K562 (cell line): ENCODE measurements at regions not wholly inside any gene's neighbourhood (a gene's known extent, or its start where the extent isn't known, plus 50 kb on each side); places are given as distances from the start of the nearest gene placed in this dataset.

Source experiments
- ATAC-seq: fragments of 200-7000 bp; cut with Tn5 transposase; 3 replicates; pipeline ENCODE4 v1.9.1; 2020; ENCODE audit warnings: moderate library complexity
- BruUV-seq: library from RNA; stranded (reverse); fragments of 400-500 nt; replicated peaks from 2 replicates; lab custom pipeline; 2021; lab: Mats Ljungman, UMichigan
- CTCF ChIA-PET: fragments of 300-600 bp; formaldehyde crosslinking; extraction: SDS; loops from one replicate; lab custom pipeline; 2021; ENCODE audit warnings: low intra/inter-chr PET ratio; lab: Yijun Ruan, JAX
- POLR2A ChIA-PET: fragments of 300-600, 350-650 bp; sonication (Branson Sonifier 250); formaldehyde crosslinking; extraction: SDS; loops from one replicate; lab custom pipeline; 2021; ENCODE audit warnings: antibody characterized with exemption, inconsistent platforms; lab: Yijun Ruan, JAX
- DNase-seq, 4 experiments: peaks; one replicate each; pipeline versions ENCODE4 v3.0.0 to v3.0.0-alpha.2; 2011 to 2018; ENCODE audit warnings: low spot score in 3 of 4, mixed read lengths in 3 of 4; ENCODE audit errors: extremely low read depth in 1 of 4
- FAIRE-seq: peaks from 2 replicates; lab custom pipeline; 2011; peaks lifted over from hg19 to GRCh38; lab: Jason Lieb, UNC
- H2AFZ ChIP-seq: 2 replicates; pipeline ENCODE4 v1.6.0; 2011; ENCODE audit warnings: low read depth, low read length, control low read depth, inconsistent platforms
- H3K27ac ChIP-seq: fragments of 200-600 bp; 3 replicates; pipeline ENCODE4 v1.8.0; 2011; ENCODE audit warnings: low read depth, mild to moderate bottlenecking, control low read depth, inconsistent platforms, low read length, moderate library complexity, mixed read lengths; ENCODE audit errors: extremely low read depth
- H3K27me3 ChIP-seq, 2 experiments: fragments of 300-600 bp in 1 of 2; 2 replicates in 1 of 2; 3 replicates in 1 of 2; pipeline versions ENCODE4 v1.6.0 to v1.8.0; 2011; ENCODE audit warnings: inconsistent platforms in 2 of 2, low read length in 2 of 2, mild to moderate bottlenecking in 1 of 2, mixed read lengths in 1 of 2, moderate library complexity in 1 of 2; ENCODE audit not compliant: control insufficient read depth in 2 of 2, insufficient read depth in 2 of 2
- H3K36me3 ChIP-seq: fragments of 300-600 bp; 3 replicates; pipeline ENCODE4 v1.8.0; 2011; ENCODE audit warnings: mild to moderate bottlenecking, low read length, inconsistent platforms; ENCODE audit not compliant: control insufficient read depth, insufficient read depth
- H3K4me1 ChIP-seq, 2 experiments: fragments of 200-600 bp in 1 of 2; replicated peaks in 1 of 2; 2 replicates in 1 of 2; 3 replicates in 1 of 2; pipeline versions ENCODE4 v1.5.1 to v1.8.0; 2011; ENCODE audit warnings: inconsistent platforms in 2 of 2, low read length in 2 of 2, mild to moderate bottlenecking in 1 of 2, mixed read lengths in 1 of 2, moderate library complexity in 1 of 2; ENCODE audit not compliant: control insufficient read depth in 2 of 2, insufficient read depth in 2 of 2
- H3K4me2 ChIP-seq: 2 replicates; pipeline ENCODE4 v1.6.1; 2011; ENCODE audit warnings: low read length, control low read depth, inconsistent platforms, mixed read lengths; ENCODE audit not compliant: insufficient read depth
- H3K4me3 ChIP-seq: fragments of 200-600 bp; sonication (generic), shearing (Covaris generic); 2 replicates; pipeline ENCODE4 v1.5.1; 2016; ENCODE audit warnings: control low read depth, inconsistent platforms
- H3K79me2 ChIP-seq: fragments of 200-600 bp; 3 replicates; pipeline ENCODE4 v1.8.0; 2011; ENCODE audit warnings: low read length, inconsistent platforms; ENCODE audit not compliant: control insufficient read depth, insufficient read depth
- H3K9ac ChIP-seq, 2 experiments: 2 replicates each; pipeline versions ENCODE4 v1.6.0 to v1.6.1; 2011; ENCODE audit warnings: low read depth in 2 of 2, low read length in 2 of 2, control low read depth in 1 of 2, inconsistent platforms in 1 of 2, mild to moderate bottlenecking in 1 of 2, mixed read lengths in 1 of 2; ENCODE audit not compliant: insufficient read depth in 1 of 2
- H3K9me1 ChIP-seq: one replicate; pipeline ENCODE4 v1.6.0; 2011; ENCODE audit warnings: inconsistent platforms, mild to moderate bottlenecking, low read length, moderate library complexity; ENCODE audit not compliant: control insufficient read depth, insufficient read depth
- H3K9me3 ChIP-seq: replicated peaks from 2 replicates; pipeline ENCODE4 v1.5.1; 2011; ENCODE audit warnings: low read depth, low read length, inconsistent platforms; ENCODE audit not compliant: control insufficient read depth, insufficient read depth
- H4K20me1 ChIP-seq: replicated peaks from 2 replicates; pipeline ENCODE4 v1.6.1; 2011; ENCODE audit warnings: low read length, inconsistent platforms, mixed read lengths; ENCODE audit not compliant: control insufficient read depth, insufficient read depth
- CREB5 ChIP-seq: fragments of 250-450 bp; sonication (Bioruptor Pico); IDR thresholded peaks from 2 replicates; pipeline ENCODE4 v1.5.0; 2020; ENCODE audit warnings: mild to moderate bottlenecking
- E2F6 ChIP-seq, 2 experiments: IDR thresholded peaks; 2 replicates each; pipeline ENCODE4 v1.6.1; 2011; ENCODE audit warnings: borderline replicate concordance in 1 of 2, control low read depth in 1 of 2, low read depth in 1 of 2, low read length in 1 of 2, mild to moderate bottlenecking in 1 of 2, mixed read lengths in 1 of 2, moderate library complexity in 1 of 2; ENCODE audit not compliant: insufficient read depth in 1 of 2, insufficient read length in 1 of 2, poor library complexity in 1 of 2, severe bottlenecking in 1 of 2; ENCODE audit errors: extremely low read depth in 1 of 2
- PPARD ChIP-seq: fragments of 250-450 bp; sonication (Bioruptor Pico); IDR thresholded peaks from 2 replicates; pipeline ENCODE4 v1.8.0; 2022; ENCODE audit warnings: inconsistent platforms, mild to moderate bottlenecking, moderate library complexity
- PTBP1 ChIP-seq: fragments of 200-400 bp; formaldehyde crosslinking; IDR thresholded peaks from 2 replicates; pipeline ENCODE4 v1.6.1; 2017; ENCODE audit warnings: low read depth, low read length
- ZNF431 ChIP-seq: sonication (generic); formaldehyde crosslinking; IDR thresholded peaks from 2 replicates; pipeline ENCODE4 v1.8.0; 2022; ENCODE audit warnings: mild to moderate bottlenecking, missing genetic modification reagents
- WGBS: fragments of 100-300 bp; shearing (Covaris generic); methylation state at CpG from one replicate; pipeline ENCODE4 v1.1.6; 2016; ENCODE audit warnings: low coverage, mixed read lengths; ENCODE audit not compliant: insufficient coverage; ENCODE audit errors: missing lambda C conversion rate; 5-methylcytosine and 5-hydroxymethylcytosine counted together
- in situ Hi-C: fragments of 300-500 bp; cut with MboI; formaldehyde crosslinking; loops from 4 replicates; pipeline ENCODE4 v1.15.0; 2018; ENCODE audit warnings: inconsistent platforms, mixed read lengths
- intact Hi-C: fragments of 100-400 bp; cut with micrococcal nuclease; formaldehyde crosslinking; loops from 2 replicates; pipeline ENCODE4 v1.14.2; 2022

- WGBS: under 1% methylated on average over 11 of the region's 13 CpGs
- no peak for TF ChIP-seq CREB5 (CRISPR knock-in tag)
- TF ChIP-seq PTBP1: no peak
- TF ChIP-seq ZNF431 (CRISPR knock-in tag): no peak
- no peak for TF ChIP-seq E2F6 (IDR thresholded peaks at IDR 0.05; ENCODE audit: borderline replicate concordance in 1 of 2, extremely low read depth in 1 of 2, insufficient read depth in 1 of 2, insufficient read length in 1 of 2, low read depth in 1 of 2, low read length in 1 of 2, poor library complexity in 1 of 2, severe bottlenecking in 1 of 2)
- no peak for TF ChIP-seq PPARD (CRISPR knock-in tag)
- Histone ChIP-seq H3K27me3 (no peaks in the 10 kb centered on the region), H2AFZ (no peak overlapping the region), H3K9me3 (no peaks in the 10 kb centered on the region), H3K27ac (no peak overlapping the region), H3K4me1 (no peaks in the 10 kb centered on the region), H3K4me3 (no peak overlapping the region), H3K9ac (no peak overlapping the region), H3K36me3 (no peaks in the 10 kb centered on the region), H3K4me2 (no peak overlapping the region), H3K79me2 (no peaks in the 10 kb centered on the region), H3K9me1 (no peaks in the 10 kb centered on the region), H4K20me1 (no peaks in the 10 kb centered on the region)
- intact Hi-C loops: no loop called here
- ChIA-PET POLR2A (no interaction called here), CTCF (no interaction called here)
- BruUV-seq: no TSS peak
- in situ Hi-C loops: no loop called here
- DNase-seq: no peak
- FAIRE-seq: no peak
- ATAC-seq: no peak
Measured at GRCh38 chr13:78430166-78430791, 173.1 kb downstream of the POU4F1 start.
